Occipital lobe (tissue), 1 donor: ENCODE measurements at regions not wholly inside any gene's neighbourhood (a gene's known extent, or its start where the extent isn't known, plus 50 kb on each side); places are given as distances from the start of the nearest gene placed in this dataset.

Experiments
- DNase-seq: peaks from one replicate; lab custom pipeline; 2025; lab: John Stamatoyannopoulos, UW

DNA sequence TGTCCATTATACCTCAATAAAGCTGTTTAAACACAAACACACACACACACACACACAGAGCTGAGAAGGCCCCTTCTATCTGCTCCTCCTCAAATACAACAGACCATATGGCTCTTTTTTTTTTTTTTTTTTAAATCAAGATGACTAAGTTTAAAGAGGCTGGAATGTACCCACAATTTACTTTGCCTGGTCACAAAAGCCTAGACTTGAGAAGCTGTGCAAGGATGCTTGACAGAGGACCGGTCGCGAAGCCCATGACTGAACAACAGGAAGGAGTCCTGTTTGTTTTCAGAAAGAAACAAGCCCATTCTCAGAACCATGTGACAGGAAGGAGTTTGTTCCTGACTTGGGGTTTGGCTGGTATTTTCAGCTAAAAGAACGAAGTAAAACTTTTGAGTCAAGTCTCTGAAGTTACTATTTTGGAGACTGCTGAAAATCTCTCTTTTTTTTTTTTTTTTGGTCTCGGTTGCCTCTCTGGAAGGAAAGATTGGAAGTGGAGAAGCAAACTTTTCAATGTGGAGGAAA is 650.9 kb upstream of the TENM3 start:
- DNase-seq, result no peak

DNA sequence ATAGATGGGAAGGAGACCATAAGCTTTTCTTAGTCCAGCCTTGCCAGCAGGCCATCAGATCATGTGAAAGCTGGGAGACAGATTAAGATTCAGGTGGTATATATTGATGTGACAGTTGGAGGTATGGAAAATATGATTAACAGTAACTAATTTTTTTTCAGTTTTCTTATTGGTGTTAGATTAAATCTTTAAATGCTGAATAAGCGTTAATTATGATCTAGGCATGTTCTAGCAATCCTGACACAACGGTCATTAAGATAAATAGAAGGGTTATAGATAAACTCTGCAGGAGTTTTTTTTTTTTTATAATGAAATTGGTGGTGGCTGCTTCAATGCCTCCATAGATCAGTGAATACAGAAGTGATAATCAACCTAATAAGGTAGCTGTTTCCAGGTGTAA is 649.5 kb upstream of the TENM3 start:
- no peak for DNase-seq

- no peak for DNase-seq
These were observed 649.0 kb upstream of the TENM3 start for GRCh38 chr4:181594188-181594587.

- no peak for DNase-seq
These were observed 647.5 kb upstream of the TENM3 start for GRCh38 chr4:181595716-181596115.

GRCh38 chr4:181597766-181598165 is 645.4 kb upstream of the TENM3 start:
- DNase-seq, result no peak

- DNase-seq, result no peak
These were observed 644.1 kb upstream of the TENM3 start for GRCh38 chr4:181599134-181599533.

DNA sequence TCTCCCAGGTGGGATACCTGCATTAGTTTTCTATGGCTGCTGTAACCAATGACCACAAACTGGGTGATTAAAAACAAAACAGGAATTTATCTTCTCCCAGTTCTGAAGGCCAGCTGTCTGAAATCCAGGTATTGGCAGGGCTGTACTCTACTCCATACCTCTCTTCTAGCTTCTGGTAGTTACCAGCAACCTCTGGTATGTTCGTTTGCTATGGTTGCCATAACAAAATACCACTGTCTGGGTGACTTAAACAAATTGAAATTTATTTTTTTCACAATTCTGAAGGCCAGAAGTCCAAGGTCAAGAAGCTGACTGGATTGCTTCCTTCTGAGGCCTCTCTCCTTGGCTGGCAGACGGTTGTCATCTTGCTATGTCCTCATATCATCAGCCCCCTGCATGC is 642.1 kb upstream of the TENM3 start:
- no peak for DNase-seq

GRCh38 chr4:181604546-181604945 is 638.7 kb upstream of the TENM3 start:
- DNase-seq, result no peak

- DNase-seq, result no peak
These were observed 636.9 kb upstream of the TENM3 start for GRCh38 chr4:181606300-181606699.

DNA sequence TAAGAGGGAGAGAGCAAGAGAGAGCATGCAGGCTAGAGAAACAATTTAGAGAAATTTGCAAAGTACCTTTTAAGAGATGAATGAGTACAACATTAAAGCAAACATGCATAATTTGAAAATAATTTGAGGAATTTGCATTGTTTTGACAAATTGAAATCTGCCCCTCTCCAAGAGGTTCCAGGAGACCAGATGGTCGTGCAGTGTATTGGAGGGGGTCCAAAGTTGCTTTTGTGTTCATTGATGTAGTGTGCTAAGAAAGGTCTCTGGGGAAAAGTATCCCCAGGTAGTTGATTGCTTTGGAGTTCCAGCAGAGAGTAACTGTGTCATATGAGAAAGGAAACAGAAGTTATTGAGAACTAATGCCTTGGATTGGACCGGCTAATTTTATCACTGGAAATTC is 635.0 kb upstream of the TENM3 start:
- no peak for DNase-seq

GRCh38 chr4:181611033-181611711 is 632.0 kb upstream of the TENM3 start:
- DNase-seq, result no peak

DNA sequence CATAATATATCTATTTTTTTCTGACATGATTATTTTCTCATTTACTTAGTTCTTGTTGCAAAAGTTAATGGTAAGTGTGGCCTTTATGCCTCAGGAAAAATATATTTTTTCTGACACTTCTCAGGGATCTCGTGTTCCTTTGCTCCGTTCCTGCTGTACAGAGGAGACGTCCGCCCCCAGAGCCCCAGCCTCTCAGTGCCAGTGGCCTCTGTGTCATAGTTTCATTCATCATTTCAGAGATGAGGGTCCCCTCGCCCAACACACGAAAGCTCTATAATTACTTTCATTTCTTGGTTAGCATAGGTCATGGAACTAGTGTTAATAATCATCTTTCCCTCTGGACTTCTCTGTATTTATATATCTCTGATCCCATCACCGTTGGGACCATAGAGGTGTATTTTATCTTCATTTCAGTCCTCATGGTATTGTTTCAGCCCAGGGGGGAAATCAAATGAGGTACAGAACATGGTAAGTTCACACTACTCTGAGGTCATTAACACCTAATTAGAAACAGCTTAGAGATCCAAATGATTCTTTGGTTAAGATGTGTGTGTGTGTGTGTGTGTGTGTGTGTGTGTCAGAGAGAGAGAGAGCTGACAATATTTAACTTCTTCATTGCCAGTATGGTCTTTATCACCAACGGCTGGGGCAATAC is 631.1 kb upstream of the TENM3 start:
- DNase-seq, result no peak

DNA sequence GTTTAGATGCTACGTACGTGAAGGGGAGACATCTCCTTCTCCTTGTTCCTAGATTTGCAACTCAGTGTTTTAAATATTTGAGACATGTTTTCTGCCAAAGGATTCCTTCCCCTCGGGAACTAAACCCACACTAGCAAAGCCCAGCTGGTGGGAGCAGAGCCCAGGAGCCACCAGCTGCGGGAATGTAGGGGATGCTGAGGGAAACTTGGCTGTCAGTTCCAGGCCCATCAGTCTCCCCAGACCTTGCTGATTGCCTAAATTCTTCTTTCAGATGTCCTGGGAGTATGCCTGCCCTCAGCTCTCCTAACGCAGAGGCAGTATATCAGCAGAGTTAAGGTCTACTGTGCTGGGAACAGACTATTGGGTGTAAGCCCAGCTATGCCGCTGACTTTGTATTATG is 630.0 kb upstream of the TENM3 start:
- DNase-seq, result no peak

GRCh38 chr4:181618038-181618618 is 625.1 kb upstream of the TENM3 start:
- no peak for DNase-seq

- DNase-seq, result no peak
These were observed 624.3 kb upstream of the TENM3 start for GRCh38 chr4:181618896-181619295.

- DNase-seq, result no peak
These were observed 623.6 kb upstream of the TENM3 start for GRCh38 chr4:181619651-181620050.

DNA sequence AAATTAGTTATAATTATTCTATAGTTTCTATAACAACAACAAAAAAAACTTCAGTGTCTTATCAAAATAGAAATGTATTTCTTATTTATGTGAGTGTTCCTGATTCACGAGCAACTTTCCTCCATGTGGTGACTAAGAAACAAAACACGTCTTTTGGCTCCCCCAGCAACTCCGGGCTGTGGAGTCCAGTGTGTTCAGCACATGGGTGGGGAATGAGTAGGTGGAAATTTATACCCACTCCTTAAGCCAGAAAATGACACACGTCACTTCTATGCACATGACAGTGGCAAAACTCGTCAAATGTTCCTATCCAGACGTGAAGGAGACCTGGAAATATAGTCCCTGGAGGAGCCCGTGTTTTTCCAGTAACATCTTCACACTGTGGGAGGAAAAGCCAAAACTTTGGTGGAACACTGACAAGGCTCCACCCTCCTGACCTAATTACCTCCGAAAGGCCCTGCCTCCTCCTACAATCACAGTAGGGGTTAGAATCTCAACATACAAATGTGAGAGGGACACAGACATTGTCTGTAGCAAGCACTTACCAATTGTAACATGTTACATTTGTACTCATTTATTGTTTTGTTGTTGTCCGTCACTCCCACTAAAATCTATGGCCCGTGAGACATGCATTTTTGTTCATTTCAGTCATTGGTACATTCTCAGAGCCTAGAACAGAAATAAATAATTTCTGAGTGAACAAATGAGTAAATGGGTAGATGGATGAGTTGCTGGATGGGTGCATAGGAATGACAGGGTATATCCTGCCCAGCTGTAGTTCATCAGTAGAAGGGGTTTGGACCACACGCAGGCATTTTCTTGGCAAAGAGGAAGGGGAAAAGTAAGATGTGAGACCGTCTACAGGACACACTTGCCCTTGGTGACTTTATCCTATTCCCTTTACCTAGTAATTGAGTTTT is 605.8 kb upstream of the TENM3 start:
- no peak for DNase-seq

GRCh38 chr4:181643466-181643865 is 599.7 kb upstream of the TENM3 start:
- DNase-seq, result no peak

DNA sequence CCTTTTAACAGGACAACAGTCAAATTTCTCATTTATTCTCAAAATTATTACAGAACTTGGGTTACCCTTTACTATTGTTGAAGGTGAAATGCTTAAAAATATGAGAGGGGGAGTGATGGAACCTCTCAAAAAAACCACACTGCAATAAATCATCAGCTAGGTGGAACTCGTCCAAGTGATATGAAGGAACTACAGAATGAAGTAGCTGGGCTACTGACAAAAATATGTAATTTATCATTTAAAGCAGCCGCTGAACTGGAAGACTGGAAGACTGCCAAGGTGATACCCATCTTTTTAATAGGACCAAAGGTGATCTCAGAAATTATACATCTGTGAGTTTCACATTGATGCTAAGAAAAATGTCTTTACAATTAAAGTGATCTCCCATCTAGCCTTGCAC is 597.7 kb upstream of the TENM3 start:
- DNase-seq, result no peak

- DNase-seq, result no peak
These were observed 596.3 kb upstream of the TENM3 start for GRCh38 chr4:181646864-181647263.

- DNase-seq, result no peak
These were observed 595.6 kb upstream of the TENM3 start for GRCh38 chr4:181647396-181648147.
